GM18951 (cell line): ENCODE measurements at regions not wholly inside any gene's neighbourhood (a gene's known extent, or its start where the extent isn't known, plus 50 kb on each side); places are given as distances from the start of the nearest gene placed in this dataset.

Experiments
- POLR2A ChIP-seq: IDR thresholded peaks from 4 replicates; pipeline ENCODE4 v1.6.1; 2011; ENCODE audit warnings: mild to moderate bottlenecking; ENCODE audit not compliant: insufficient read length, insufficient read depth; ENCODE audit errors: extremely low read depth
- in situ Hi-C: fragments of 300-500 bp; cut with MboI; formaldehyde crosslinking; loops from one replicate; pipeline ENCODE4 v1.12.0; 2022; ENCODE audit warnings: low sequenced_read_pairs, mixed read lengths, inconsistent platforms; ENCODE audit not compliant: unreplicated experiment

- TF ChIP-seq POLR2A: no peak
Observed at GRCh38 chr2:168300460-168300859, 53.1 kb upstream of the STK39 start.

DNA sequence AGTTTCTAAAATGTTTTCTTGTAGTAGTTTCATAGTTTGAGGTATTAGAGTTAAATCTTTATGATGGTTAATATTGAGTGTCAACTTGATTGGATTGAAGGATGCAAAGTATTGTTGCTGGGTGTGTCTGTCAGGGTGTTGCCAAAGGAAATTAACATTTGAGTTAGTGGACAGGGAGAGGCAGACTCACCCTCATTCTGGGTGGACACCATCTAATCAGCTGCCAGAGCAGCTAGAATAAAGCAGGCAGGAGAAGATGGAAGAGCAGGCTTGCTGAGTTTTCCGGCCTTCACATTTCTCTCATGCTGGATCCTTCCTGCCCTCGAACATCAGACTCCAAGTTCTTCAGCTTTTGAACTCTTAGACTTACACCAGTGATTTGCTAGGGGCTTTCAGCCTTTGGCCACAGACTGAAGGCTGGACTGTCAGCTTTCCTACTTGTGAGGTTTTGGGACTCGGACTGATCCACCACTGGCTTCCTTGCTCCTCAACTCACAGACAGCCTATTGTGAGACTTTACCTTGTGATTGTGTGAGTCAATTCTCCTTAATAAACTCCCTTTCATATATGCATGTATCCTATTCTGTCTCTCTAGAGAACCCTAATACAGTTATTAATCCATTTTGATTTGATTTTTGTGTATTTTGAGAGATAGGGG is 56.8 kb upstream of the STK39 start:
- no peak for TF ChIP-seq POLR2A
- in situ Hi-C loops: no loop called here

More at GRCh38 chr2:168300460-168300859, 53.1 kb upstream of the STK39 start:
- in situ Hi-C loops: no loop called here

GRCh38 chr2:168307379-168307778 is 60.0 kb upstream of the STK39 start:
- TF ChIP-seq POLR2A: no peak
- in situ Hi-C loops: no loop called here

DNA sequence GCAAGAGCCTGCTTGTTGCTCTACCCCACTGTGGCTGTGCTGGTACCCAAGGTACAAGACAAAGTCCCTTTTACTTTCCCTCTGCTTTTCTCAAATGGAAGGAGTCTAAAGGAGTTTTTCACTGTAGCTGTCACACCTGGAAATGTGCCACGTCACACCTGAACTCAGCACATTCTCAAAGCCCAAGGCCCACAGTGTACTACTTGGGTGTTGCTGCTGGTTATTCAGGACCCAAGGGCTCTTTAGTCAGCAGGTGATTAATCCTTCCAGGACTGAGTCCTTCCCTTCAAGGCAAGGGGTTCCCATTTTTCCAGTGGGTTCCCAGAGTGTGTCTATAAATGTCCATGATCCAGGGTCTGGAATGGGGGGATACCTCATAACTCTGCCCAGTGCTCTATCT is 63.2 kb upstream of the STK39 start:
- in situ Hi-C loops: no loop called here
- no peak for TF ChIP-seq POLR2A

DNA sequence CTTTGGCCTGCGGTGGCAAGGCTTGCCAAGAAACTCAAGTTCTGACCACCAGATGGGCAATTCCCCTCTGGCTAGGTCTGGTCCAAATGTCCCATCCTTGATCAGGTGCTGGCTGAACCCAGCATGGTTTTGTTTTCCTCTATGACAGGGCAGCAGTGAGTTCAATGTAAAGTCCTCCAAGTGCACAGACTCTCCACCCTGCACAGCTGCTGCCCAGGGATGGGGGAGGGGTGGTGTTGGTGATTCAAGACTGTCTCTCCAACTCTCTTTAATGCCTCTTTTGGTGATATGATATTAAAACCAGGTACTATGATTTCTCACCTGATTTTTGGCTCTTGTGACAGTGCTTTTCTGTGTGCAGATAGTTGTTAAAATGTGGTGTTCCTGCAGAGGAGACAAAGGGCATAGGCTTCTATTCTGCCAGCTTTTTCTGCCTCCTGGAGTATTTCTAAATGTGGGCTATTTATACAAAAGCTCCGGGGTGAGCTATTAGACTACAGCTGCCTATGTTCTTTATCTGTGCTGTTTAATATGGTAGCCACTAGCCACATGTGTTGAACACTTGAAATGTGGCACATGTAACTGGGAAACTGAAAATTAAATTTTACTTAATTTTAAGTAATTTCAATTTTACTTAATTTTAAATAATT is 64.0 kb upstream of the STK39 start:
- no peak for TF ChIP-seq POLR2A
- in situ Hi-C loops: no loop called here

GRCh38 chr2:168312036-168312822 is 64.8 kb upstream of the STK39 start:
- TF ChIP-seq POLR2A: no peak
- in situ Hi-C loops: no loop called here

DNA sequence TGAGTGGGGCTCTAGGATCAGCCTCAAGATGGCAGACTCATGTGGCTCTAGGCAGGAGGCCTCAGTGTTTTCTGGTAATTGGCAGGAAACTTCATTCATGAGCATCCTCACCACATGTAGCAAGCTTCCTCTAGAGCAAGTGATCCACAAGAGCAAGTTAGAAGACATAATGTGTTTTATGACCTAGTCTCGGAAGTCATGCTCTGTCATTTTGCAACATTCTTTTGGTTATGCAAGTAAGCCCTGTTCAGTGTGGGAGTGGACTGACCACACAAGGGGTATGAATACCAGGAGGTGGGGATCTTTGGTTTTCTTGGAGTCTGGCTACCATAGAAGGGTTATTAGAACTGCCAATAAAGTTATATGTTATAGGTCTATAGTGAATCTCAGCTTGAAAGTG is 66.8 kb upstream of the STK39 start:
- no peak for TF ChIP-seq POLR2A
- in situ Hi-C loops: no loop called here

- TF ChIP-seq POLR2A: no peak
- in situ Hi-C loops: no loop called here
Observed at GRCh38 chr2:168315331-168316072, 68.1 kb upstream of the STK39 start.

- in situ Hi-C loops: no loop called here
- no peak for TF ChIP-seq POLR2A
Observed at GRCh38 chr2:168316073-168316440, 68.7 kb upstream of the STK39 start.

GRCh38 chr2:168317282-168317681 is 69.9 kb upstream of the STK39 start:
- TF ChIP-seq POLR2A: no peak
- in situ Hi-C loops: no loop called here

DNA sequence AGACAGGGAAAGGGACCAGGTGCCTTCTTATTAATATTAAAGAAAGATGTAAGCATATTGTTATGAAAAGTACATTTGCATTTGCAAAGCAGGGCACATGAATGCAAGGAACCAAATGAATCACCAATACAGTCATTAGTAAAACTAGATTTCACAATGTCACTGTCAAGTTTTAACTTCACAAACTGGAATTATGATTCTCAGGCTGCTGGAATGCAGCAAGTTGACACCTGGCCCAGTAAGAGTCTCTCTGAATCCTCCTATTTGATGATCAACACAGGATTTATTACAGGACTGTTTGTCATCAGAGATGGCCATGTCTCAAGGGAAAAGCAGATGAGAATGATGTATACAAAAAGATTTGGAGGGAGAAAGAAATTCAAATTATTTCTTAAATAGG is 72.9 kb upstream of the STK39 start:
- TF ChIP-seq POLR2A: no peak
- in situ Hi-C loops: no loop called here

- TF ChIP-seq POLR2A: no peak
- in situ Hi-C loops: no loop called here
Observed at GRCh38 chr2:168322325-168323007, 75.1 kb upstream of the STK39 start.

DNA sequence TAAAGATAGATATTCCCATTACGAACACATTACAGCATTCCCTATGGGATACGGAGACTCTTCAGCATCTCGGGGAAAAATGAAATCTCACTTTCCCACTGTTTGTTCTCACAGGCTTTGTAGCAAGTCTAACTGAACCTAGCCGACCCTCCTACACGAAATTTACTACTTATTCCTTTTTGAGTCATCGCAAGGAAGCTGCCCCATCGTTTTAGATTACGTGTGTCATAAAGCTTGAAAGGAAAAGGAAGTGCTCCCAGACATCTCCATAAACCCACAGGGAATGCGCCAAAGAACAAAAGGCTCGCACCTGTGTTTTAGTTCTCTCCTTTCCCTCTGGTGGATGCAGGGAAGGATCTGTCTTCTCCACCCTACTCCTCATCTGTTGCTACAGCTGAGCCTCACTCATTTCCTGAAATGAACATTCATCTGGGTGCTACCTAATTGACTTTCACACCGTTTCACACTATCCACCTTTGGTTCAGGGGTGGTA is 76.2 kb upstream of the STK39 start:
- TF ChIP-seq POLR2A: no peak
- in situ Hi-C loops: no loop called here

DNA sequence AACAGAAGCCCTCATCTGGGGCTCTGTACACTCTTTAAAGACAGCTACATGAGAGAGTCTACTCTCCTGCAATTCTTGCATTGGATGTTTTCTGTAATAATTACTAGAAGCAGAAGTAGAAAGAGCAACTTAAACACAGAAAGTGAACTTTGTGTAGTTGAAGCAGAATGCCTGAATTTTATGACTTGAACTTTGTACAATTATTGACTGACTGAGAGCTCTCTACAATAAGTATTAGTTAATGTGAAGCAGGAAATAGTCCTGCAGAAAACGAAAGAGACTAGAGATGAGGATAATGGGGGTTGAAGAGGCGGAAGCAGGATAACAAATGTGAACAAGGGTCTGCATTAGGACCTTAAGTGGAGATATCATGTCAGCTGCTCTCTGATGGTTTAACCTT is 79.2 kb upstream of the STK39 start:
- TF ChIP-seq POLR2A: no peak
- in situ Hi-C loops: no loop called here
